HCT116 (cell line): ENCODE measurements at regions not wholly inside any gene's neighbourhood (a gene's known extent, or its start where the extent isn't known, plus 50 kb on each side); places are given as distances from the start of the nearest gene placed in this dataset.

Experiments
- ATAC-seq: fragments of 200-7000 bp; cut with Tn5 transposase; 2 replicates; pipeline ENCODE4 v1.9.1; 2020; ENCODE audit warnings: mild to moderate bottlenecking, moderate library complexity
- BruUV-seq: library from RNA; stranded (reverse); fragments of 400-500 nt; replicated peaks from 2 replicates; lab custom pipeline; 2021; lab: Mats Ljungman, UMichigan
- CTCF ChIA-PET: fragments of 300-600 bp; sonication (Branson Sonifier 250); formaldehyde crosslinking; loops from one replicate; lab custom pipeline; 2021; ENCODE audit warnings: antibody characterized with exemption; lab: Charles Lee
- POLR2A ChIA-PET: fragments of 300-600, 350-600 bp; sonication (Branson Sonifier 250); formaldehyde crosslinking; loops from one replicate; lab custom pipeline; 2021; ENCODE audit warnings: antibody characterized with exemption; lab: Charles Lee
- RAD21 ChIA-PET, 2 experiments: fragments of 300-600 bp; sonication (Branson Sonifier 250); formaldehyde crosslinking; loops; one replicate each; lab custom pipeline; 2023; ENCODE audit warnings: low total read pairs in 2 of 2; ENCODE audit not compliant: uncharacterized antibody in 2 of 2, unreplicated experiment in 2 of 2, low non-redundant PET in 1 of 2; lab: Charles Lee
- DNase-seq: peaks from one replicate; pipeline ENCODE4 v3.0.0-alpha.2; 2010; ENCODE audit warnings: low read depth, low spot score
- H2AFZ ChIP-seq: fragments of 200-600 bp; shearing (Covaris generic), sonication (generic); 2 replicates; pipeline ENCODE4 v1.6.1; 2017; ENCODE audit warnings: low read depth, mixed run types, mixed read lengths, antibody characterized with exemption, low read length; ENCODE audit not compliant: poor library complexity, severe bottlenecking
- H3K27ac ChIP-seq: 2 replicates; pipeline ENCODE4 v1.5.1; 2012; ENCODE audit warnings: low read depth, low read length
- H3K27me3 ChIP-seq: fragments of 200-600 bp; sonication (generic); 2 replicates; pipeline ENCODE4 v1.6.1; 2016; ENCODE audit warnings: mixed run types, low read length, mixed read lengths; ENCODE audit not compliant: insufficient read depth
- H3K36me3 ChIP-seq, 2 experiments: fragments of 200-500 bp in 1 of 2; fragments of 200-600 bp in 1 of 2; sonication (Bioruptor generic) in 1 of 2; sonication (generic) in 1 of 2; 2 replicates each; pipeline versions ENCODE4 v1.5.1 to v1.6.1; 2014 to 2016; ENCODE audit warnings: low read length in 2 of 2, inconsistent platforms in 1 of 2, mixed read lengths in 1 of 2, mixed run types in 1 of 2; ENCODE audit not compliant: insufficient read depth in 2 of 2, control insufficient read depth in 1 of 2
- H3K4me1 ChIP-seq, 2 experiments: fragments of 200-600 bp in 1 of 2; sonication (generic) in 1 of 2; 2 replicates each; pipeline versions ENCODE4 v1.5.1 to v1.6.1; 2012 to 2017; ENCODE audit warnings: low read length in 2 of 2, inconsistent platforms in 1 of 2, mild to moderate bottlenecking in 1 of 2, mixed read lengths in 1 of 2, mixed run types in 1 of 2, moderate library complexity in 1 of 2; ENCODE audit not compliant: insufficient read depth in 2 of 2, control insufficient read depth in 1 of 2
- H3K4me2 ChIP-seq: fragments of 200-600 bp; sonication (generic); 2 replicates; pipeline ENCODE4 v1.6.1; 2017; ENCODE audit warnings: mixed run types, low read length, mixed read lengths
- H3K4me3 ChIP-seq, 2 experiments: fragments of 200-600 bp in 1 of 2; sonication (generic) in 1 of 2; replicated peaks in 1 of 2; 2 replicates each; pipeline ENCODE4 v1.5.1; 2011 to 2016; ENCODE audit warnings: low read length in 2 of 2, control low read depth in 1 of 2, low read depth in 1 of 2, mild to moderate bottlenecking in 1 of 2, mixed read lengths in 1 of 2, mixed run types in 1 of 2
- H3K79me2 ChIP-seq: fragments of 200-600 bp; sonication (generic); 2 replicates; pipeline ENCODE4 v1.6.1; 2017; ENCODE audit warnings: mild to moderate bottlenecking, mixed run types, low read length, moderate library complexity, mixed read lengths; ENCODE audit not compliant: insufficient read depth
- H3K9ac ChIP-seq: fragments of 200-600 bp; sonication (generic); 2 replicates; pipeline ENCODE4 v1.6.1; 2016; ENCODE audit warnings: low read length, mixed read lengths
- H3K9me2 ChIP-seq: fragments of 200-600 bp; sonication (generic), shearing (Covaris generic); 2 replicates; pipeline ENCODE4 v1.6.1; 2017; ENCODE audit warnings: mixed run types, mild to moderate bottlenecking, moderate library complexity; ENCODE audit not compliant: insufficient read depth
- H3K9me3 ChIP-seq, 2 experiments: fragments of 200-500 bp in 1 of 2; fragments of 200-600 bp in 1 of 2; sonication (Bioruptor generic) in 1 of 2; sonication (generic) in 1 of 2; 2 replicates each; pipeline ENCODE4 v1.6.1; 2014 to 2017; ENCODE audit warnings: low read length in 2 of 2, mixed read lengths in 2 of 2, inconsistent platforms in 1 of 2, low read depth in 1 of 2, mild to moderate bottlenecking in 1 of 2, mixed run types in 1 of 2, moderate library complexity in 1 of 2; ENCODE audit not compliant: control insufficient read depth in 1 of 2, insufficient read depth in 1 of 2
- H4K20me1 ChIP-seq: fragments of 200-600 bp; sonication (generic), shearing (Covaris generic); 2 replicates; pipeline ENCODE4 v1.6.1; 2017; ENCODE audit warnings: mixed run types, mild to moderate bottlenecking, moderate library complexity; ENCODE audit not compliant: insufficient read depth
- ATF3 ChIP-seq: IDR thresholded peaks from 2 replicates; pipeline ENCODE4 v1.6.1; 2012
- CBX3 ChIP-seq: IDR thresholded peaks from 2 replicates; pipeline ENCODE4 v1.6.1; 2012; ENCODE audit warnings: low read depth
- CEBPB ChIP-seq: IDR thresholded peaks from 2 replicates; pipeline ENCODE4 v1.6.1; 2012; ENCODE audit warnings: low read depth
- EZH2 ChIP-seq: fragments of 200-600 bp; sonication (generic); IDR thresholded peaks from 2 replicates; pipeline ENCODE4 v1.6.1; 2017; ENCODE audit warnings: antibody characterized with exemption, mixed run types
- FOSL1 ChIP-seq: IDR thresholded peaks from 2 replicates; pipeline ENCODE4 v1.6.1; 2012; ENCODE audit warnings: low read depth
- JUND ChIP-seq: IDR thresholded peaks from 2 replicates; pipeline ENCODE4 v1.6.1; 2012
- POLR2A ChIP-seq: IDR thresholded peaks from 2 replicates; pipeline ENCODE4 v1.7.0; 2011; ENCODE audit warnings: borderline replicate concordance; ENCODE audit not compliant: insufficient read depth, insufficient read length; ENCODE audit errors: extremely low read depth
- REST ChIP-seq: IDR thresholded peaks from 2 replicates; pipeline ENCODE4 v1.6.1; 2012; ENCODE audit warnings: low read depth
- SRF ChIP-seq: IDR thresholded peaks from 2 replicates; pipeline ENCODE4 v1.6.1; 2012; ENCODE audit warnings: low read depth
- TCF7L2 ChIP-seq: IDR thresholded peaks from 2 replicates; pipeline ENCODE4 v1.7.0; 2011; ENCODE audit warnings: borderline replicate concordance, inconsistent platforms; ENCODE audit not compliant: insufficient read depth, insufficient read length; ENCODE audit errors: extremely low read depth
- YY1 ChIP-seq: IDR thresholded peaks from 2 replicates; pipeline ENCODE4 v1.6.1; 2011; ENCODE audit warnings: low read length, low read depth, moderate library complexity, mild to moderate bottlenecking; ENCODE audit not compliant: insufficient replicate concordance; ENCODE audit errors: extremely low read depth
- ZNF274 ChIP-seq: fragments of 200-500 bp; sonication (Bioruptor generic); IDR thresholded peaks from 2 replicates; pipeline ENCODE4 v1.6.1; 2014; ENCODE audit warnings: mild to moderate bottlenecking, low read depth, low read length, inconsistent platforms
- intact Hi-C: fragments of 100-400 bp; cut with micrococcal nuclease; formaldehyde crosslinking; loops from 2 replicates; pipeline ENCODE4 v1.10.0; 2022

- H4K20me1 ChIP-seq, result no peaks in the 10 kb centered on the region
- no peak overlapping the region for H3K4me3 ChIP-seq
- DNase-seq (no peak), ATAC-seq (no peak)
- no peak for TF ChIP-seq SRF
- no peak for TF ChIP-seq POLR2A
- no peak for TF ChIP-seq ZNF274
- TF ChIP-seq YY1, result no peak
- no peak for TF ChIP-seq FOSL1
- no peak overlapping the region for H3K4me2 ChIP-seq
- intact Hi-C loops, result no loop called here
- no peaks in the 10 kb centered on the region for H3K79me2 ChIP-seq
- no peaks in the 10 kb centered on the region for H3K27me3 ChIP-seq
- no peaks in the 10 kb centered on the region for H3K36me3 ChIP-seq
- H3K9me2 ChIP-seq, result no peaks in the 10 kb centered on the region
- no peak overlapping the region for H3K27ac ChIP-seq
- no peak overlapping the region for H2AFZ ChIP-seq
- ChIA-PET POLR2A (no interaction called here), RAD21 (no interaction called here), CTCF (no interaction called here)
- BruUV-seq, result no TSS peak
- no peak overlapping the region for H3K9ac ChIP-seq
- H3K4me1 ChIP-seq, result peaks cover 0 to 4% of the 10 kb centered on the region in 2 experiments; a peak in 2 of 4 replicates
- no peaks in the 10 kb centered on the region for H3K9me3 ChIP-seq
Observed at GRCh38 chr12:88314706-88315105, 172.6 kb downstream of the TMTC3 start.

GRCh38 chr12:88318726-88319125 lies 176.6 kb downstream of the TMTC3 start:
- no peaks in the 10 kb centered on the region for H3K9me3 ChIP-seq
- RAD21 ChIA-PET, result no interaction called here
- no peak overlapping the region for H3K4me3 ChIP-seq
- BruUV-seq, result no TSS peak
- H3K79me2 ChIP-seq, result no peaks in the 10 kb centered on the region
- intact Hi-C loops, result no loop called here
- no peak overlapping the region for H3K27ac ChIP-seq
- H4K20me1 ChIP-seq, result no peaks in the 10 kb centered on the region
- no peak overlapping the region for H3K4me2 ChIP-seq
- no peaks in the 10 kb centered on the region for H3K36me3 ChIP-seq
- no peaks in the 10 kb centered on the region for H3K27me3 ChIP-seq
- DNase-seq, result no peak
- no peak overlapping the region for H3K9ac ChIP-seq
- ATAC-seq, result no peak
- H3K4me1 ChIP-seq, result no peaks in the 10 kb centered on the region
- H2AFZ ChIP-seq, result no peak overlapping the region
- no peak for TF ChIP-seq JUND
- no peak for TF ChIP-seq REST
- TF ChIP-seq SRF, result no peak
- no peak for TF ChIP-seq ATF3
- no peak for TF ChIP-seq EZH2
- no peak for TF ChIP-seq CEBPB
- no peak for TF ChIP-seq TCF7L2
- TF ChIP-seq CBX3, result no peak
- H3K9me2 ChIP-seq, result no peaks in the 10 kb centered on the region
- POLR2A ChIA-PET, result no interaction called here
- CTCF ChIA-PET, result no interaction called here
